Activated naive CD8-positive, alpha-beta T cell treated with anti-CD3 and anti-CD28 coated beads, Interleukin-2, amount 10 ng/mL, durations not matched to agents 7 days and 5 days (primary cell): ENCODE measurements at regions not wholly inside any gene's neighbourhood (a gene's known extent, or its start where the extent isn't known, plus 50 kb on each side); places are given as distances from the start of the nearest gene placed in this dataset.

Experiments used
- ATAC-seq: fragments of 150-1000 bp; cut with Tn5 transposase; one replicate; pipeline ENCODE4 v1.10.0; 2021; ENCODE audit warnings: low read depth, moderate library complexity
- POLR2A ChIA-PET: fragments of 350-600 bp; sonication (Branson Sonifier 250); formaldehyde crosslinking; loops from one replicate; lab custom pipeline; 2021; ENCODE audit warnings: antibody characterized with exemption; lab: Charles Lee
- DNase-seq: peaks from one replicate; pipeline ENCODE4 v3.0.0; 2021
- H3K27ac Mint-ChIP-seq: one replicate; pipeline ENCODE4 v1.8.0; 2022; ENCODE audit warnings: mild to moderate bottlenecking, mixed read lengths
- H3K27me3 Mint-ChIP-seq: one replicate; pipeline ENCODE4 v1.8.0; 2022; ENCODE audit warnings: mild to moderate bottlenecking, moderate library complexity, mixed read lengths
- H3K36me3 Mint-ChIP-seq: one replicate; pipeline ENCODE4 v1.8.0; 2021; ENCODE audit warnings: mild to moderate bottlenecking, mixed read lengths
- H3K4me1 Mint-ChIP-seq: one replicate; pipeline ENCODE4 v1.8.0; 2021; ENCODE audit warnings: mixed read lengths
- H3K4me3 Mint-ChIP-seq: one replicate; pipeline ENCODE4 v1.8.0; 2022; ENCODE audit warnings: mild to moderate bottlenecking, moderate library complexity, mixed read lengths
- H3K9me3 Mint-ChIP-seq: one replicate; pipeline ENCODE4 v1.8.0; 2021; ENCODE audit warnings: mixed read lengths

DNA sequence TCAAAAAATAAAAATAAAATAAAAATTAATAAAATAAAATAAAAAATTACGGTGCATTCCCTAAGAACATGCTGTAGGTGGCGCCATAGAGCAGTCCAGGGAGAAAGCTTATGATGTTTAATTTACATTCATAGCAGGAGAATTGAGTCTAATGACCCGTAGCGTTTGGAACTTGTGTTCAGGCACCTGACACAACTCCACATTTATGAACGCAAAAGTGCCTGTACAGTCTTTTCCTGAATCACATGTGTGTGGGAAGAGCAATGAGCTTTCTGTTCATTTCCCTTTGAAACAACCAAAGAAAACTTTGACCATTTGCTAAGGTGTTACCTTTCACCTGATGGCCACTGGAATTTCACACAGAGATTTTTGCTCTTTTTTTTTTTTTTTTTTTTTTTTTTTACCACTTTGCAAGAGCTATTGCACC, 60.6 kb upstream of the KCNA1 start:
- ATAC-seq (no peak), DNase-seq (no peak)
- POLR2A ChIA-PET = interaction anchor here (0.7 kb wide), 1 partner anchor 83 kb away, joined by 5 read pairs; no protein-coding TSS in a partner anchor
- Mint-ChIP-seq H3K4me3 (no peak overlapping the region), H3K27me3 (peaks cover 32% of the 10 kb centered on the region), H3K36me3 (no peaks in the 10 kb centered on the region), H3K9me3 (no peaks in the 10 kb centered on the region), H3K4me1 (peaks cover 1% of the 10 kb centered on the region), H3K27ac (no peak overlapping the region)

- POLR2A ChIA-PET = no interaction called here
- Mint-ChIP-seq H3K9me3 (no peaks in the 10 kb centered on the region), H3K27me3 (peaks cover 30% of the 10 kb centered on the region), H3K36me3 (no peaks in the 10 kb centered on the region), H3K4me1 (peaks cover 1% of the 10 kb centered on the region), H3K27ac (no peak overlapping the region), H3K4me3 (no peak overlapping the region)
- ATAC-seq (no peak), DNase-seq (no peak)
These were observed 59.8 kb upstream of the KCNA1 start for GRCh38 chr12:4849795-4850345.

- POLR2A ChIA-PET = no interaction called here
- ATAC-seq (no peak), DNase-seq (no peak)
- H3K4me1 Mint-ChIP-seq = peaks cover 6% of the 10 kb centered on the region
- no peaks in the 10 kb centered on the region for H3K36me3 Mint-ChIP-seq
- H3K9me3 Mint-ChIP-seq = no peaks in the 10 kb centered on the region
- H3K27me3 Mint-ChIP-seq = peaks cover 22% of the 10 kb centered on the region
- H3K4me3 Mint-ChIP-seq = no peak overlapping the region
- no peak overlapping the region for H3K27ac Mint-ChIP-seq
These were observed 58.8 kb upstream of the KCNA1 start for GRCh38 chr12:4850857-4851380.

DNA sequence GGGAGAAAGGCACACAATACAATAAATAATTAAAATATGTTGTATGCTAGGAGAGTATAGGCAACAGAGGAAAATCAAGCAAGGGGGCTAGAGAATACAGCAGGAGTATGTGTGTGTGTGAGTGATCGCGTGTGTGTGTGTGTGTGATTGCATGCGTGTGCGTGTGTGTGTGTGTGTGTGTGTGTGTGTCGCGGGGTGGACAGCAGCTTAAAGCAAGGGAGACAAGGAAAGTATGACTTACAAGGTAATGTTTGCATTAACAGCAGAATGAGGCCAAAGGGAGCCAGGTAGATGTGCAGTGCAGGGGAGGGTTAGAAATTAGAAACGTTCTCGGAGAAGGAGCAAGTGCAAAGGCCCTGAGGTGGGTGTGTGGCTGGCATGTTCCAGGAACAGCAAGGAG, 57.4 kb upstream of the KCNA1 start:
- Mint-ChIP-seq H3K9me3 (no peaks in the 10 kb centered on the region), H3K4me1 (peaks cover 11% of the 10 kb centered on the region), H3K27me3 (peaks cover 14% of the 10 kb centered on the region), H3K4me3 (no peak overlapping the region), H3K27ac (no peak overlapping the region), H3K36me3 (no peaks in the 10 kb centered on the region)
- POLR2A ChIA-PET = no interaction called here
- DNase-seq (no peak), ATAC-seq (no peak)

DNA sequence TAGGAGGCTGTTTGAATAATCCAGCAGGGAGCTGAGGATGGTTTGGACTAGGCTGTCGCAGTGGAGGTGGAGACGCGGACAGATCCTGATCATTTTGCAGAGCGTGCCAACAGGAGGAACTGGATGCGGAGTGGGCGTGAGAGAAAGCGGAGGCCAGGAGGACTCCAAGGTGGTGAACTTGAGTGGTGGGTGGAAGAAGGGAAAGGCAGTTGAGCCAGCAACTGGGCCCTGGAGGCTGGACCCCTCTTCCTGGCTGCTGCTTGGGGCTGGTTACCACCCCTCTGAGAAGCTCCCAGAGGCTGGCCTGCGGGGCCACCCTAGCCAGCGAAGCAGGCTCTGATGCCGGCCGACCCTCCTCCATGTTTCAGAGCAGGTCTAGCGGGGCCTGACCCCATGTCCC, 56.8 kb upstream of the KCNA1 start:
- Mint-ChIP-seq H3K36me3 (no peaks in the 10 kb centered on the region), H3K27me3 (peaks cover 13% of the 10 kb centered on the region), H3K9me3 (no peaks in the 10 kb centered on the region), H3K27ac (no peak overlapping the region), H3K4me1 (peaks cover 13% of the 10 kb centered on the region), H3K4me3 (no peak overlapping the region)
- ATAC-seq (no peak), DNase-seq (no peak)
- POLR2A ChIA-PET = no interaction called here

DNA sequence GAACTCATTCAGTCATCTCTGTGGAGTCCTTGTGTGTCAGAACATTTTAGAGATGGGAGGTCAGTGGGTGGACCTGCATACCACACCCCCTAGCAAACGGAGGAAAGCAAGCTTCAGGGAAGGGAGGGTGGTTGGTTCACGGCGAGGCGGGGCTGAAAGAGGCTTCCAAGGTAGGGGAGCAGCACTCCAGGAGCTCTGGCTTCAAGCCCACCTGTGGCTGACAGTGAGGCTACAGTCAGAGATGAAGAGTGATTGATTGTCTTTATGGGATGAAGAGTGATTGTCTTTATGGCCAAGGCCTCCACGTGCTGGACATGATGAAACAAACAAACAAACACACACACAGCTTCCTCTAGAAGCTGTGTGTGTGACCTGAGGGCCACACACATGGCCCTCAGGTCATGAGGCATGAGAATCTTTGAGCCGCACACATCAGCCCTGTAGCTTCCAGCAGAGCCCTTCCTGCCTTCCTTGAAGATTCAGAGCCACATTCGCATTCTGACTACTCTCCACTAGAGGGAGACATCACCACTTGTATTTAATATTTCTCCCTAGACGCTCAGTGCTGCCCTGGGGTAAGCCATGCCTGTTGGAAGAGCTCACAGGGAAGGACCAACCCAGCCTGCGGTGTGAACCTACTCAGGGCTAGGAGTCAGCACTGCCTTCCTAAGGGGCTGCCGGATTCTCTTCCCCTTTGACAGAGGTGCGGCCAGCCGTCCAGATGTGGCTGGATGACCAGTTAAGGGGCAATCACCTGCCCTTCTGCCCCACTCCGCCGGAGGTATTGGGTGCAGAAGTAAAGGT, 54.4 kb upstream of the KCNA1 start:
- ATAC-seq = peak; percentile 65
- no peak for DNase-seq
- Mint-ChIP-seq H3K4me3 (no peak overlapping the region), H3K9me3 (no peaks in the 10 kb centered on the region), H3K27me3 (peaks cover 23% of the 10 kb centered on the region), H3K27ac (no peak overlapping the region), H3K4me1 (peaks cover 15% of the 10 kb centered on the region), H3K36me3 (no peaks in the 10 kb centered on the region)
- POLR2A ChIA-PET = no interaction called here

GRCh38 chr12:4856596-4856995, 53.1 kb upstream of the KCNA1 start:
- no peak for ATAC-seq
- peaks cover 25% of the 10 kb centered on the region for H3K27me3 Mint-ChIP-seq
- H3K27ac Mint-ChIP-seq = no peak overlapping the region
- no peaks in the 10 kb centered on the region for H3K9me3 Mint-ChIP-seq
- no peaks in the 10 kb centered on the region for H3K36me3 Mint-ChIP-seq
- peak overlapping the region; percentile 23 for H3K4me3 Mint-ChIP-seq
- DNase-seq = no peak
- POLR2A ChIA-PET = no interaction called here
- peaks cover 15% of the 10 kb centered on the region for H3K4me1 Mint-ChIP-seq

- H3K4me1 Mint-ChIP-seq = peaks cover 15% of the 10 kb centered on the region
- peaks cover 25% of the 10 kb centered on the region for H3K27me3 Mint-ChIP-seq
- peak overlapping the region; percentile 60 for H3K4me3 Mint-ChIP-seq
- no peak overlapping the region for H3K27ac Mint-ChIP-seq
- DNase-seq (peak; percentile 77), ATAC-seq (peak; percentile 88)
- H3K9me3 Mint-ChIP-seq = no peaks in the 10 kb centered on the region
- POLR2A ChIA-PET = no interaction called here
- H3K36me3 Mint-ChIP-seq = no peaks in the 10 kb centered on the region
These were observed 52.0 kb upstream of the KCNA1 start for GRCh38 chr12:4857472-4858291.

- H3K27ac Mint-ChIP-seq = no peak overlapping the region
- no peaks in the 10 kb centered on the region for H3K36me3 Mint-ChIP-seq
- peaks cover 15% of the 10 kb centered on the region for H3K4me1 Mint-ChIP-seq
- H3K9me3 Mint-ChIP-seq = no peaks in the 10 kb centered on the region
- ATAC-seq = no peak
- H3K4me3 Mint-ChIP-seq = peak overlapping the region; percentile 60
- H3K27me3 Mint-ChIP-seq = peaks cover 24% of the 10 kb centered on the region
- POLR2A ChIA-PET = no interaction called here
- DNase-seq = no peak
These were observed 51.3 kb upstream of the KCNA1 start for GRCh38 chr12:4858386-4858785.

GRCh38 chr12:4859478-4860210, 50.1 kb upstream of the KCNA1 start:
- Mint-ChIP-seq H3K9me3 (no peaks in the 10 kb centered on the region), H3K27ac (no peak overlapping the region), H3K4me1 (peaks cover 15% of the 10 kb centered on the region), H3K36me3 (no peaks in the 10 kb centered on the region), H3K4me3 (no peak overlapping the region), H3K27me3 (peaks cover 24% of the 10 kb centered on the region)
- DNase-seq (no peak), ATAC-seq (no peak)
- POLR2A ChIA-PET = no interaction called here
